CD4-positive, alpha-beta T cell treated with Interleukin-15 for 4 hours (primary cell): ENCODE measurements at regions not wholly inside any gene's neighbourhood (a gene's known extent, or its start where the extent isn't known, plus 50 kb on each side); places are given as distances from the start of the nearest gene placed in this dataset.
"Not testable (repeated sequence)": the region's sequence is repeated elsewhere in the genome, so short reads cannot be mapped to it uniquely, and the experiment has no call there.

Experiments
- DNase-seq: peaks from one replicate; pipeline ENCODE4 v3.0.0-alpha.2; 2020; ENCODE audit warnings: low spot score

DNA sequence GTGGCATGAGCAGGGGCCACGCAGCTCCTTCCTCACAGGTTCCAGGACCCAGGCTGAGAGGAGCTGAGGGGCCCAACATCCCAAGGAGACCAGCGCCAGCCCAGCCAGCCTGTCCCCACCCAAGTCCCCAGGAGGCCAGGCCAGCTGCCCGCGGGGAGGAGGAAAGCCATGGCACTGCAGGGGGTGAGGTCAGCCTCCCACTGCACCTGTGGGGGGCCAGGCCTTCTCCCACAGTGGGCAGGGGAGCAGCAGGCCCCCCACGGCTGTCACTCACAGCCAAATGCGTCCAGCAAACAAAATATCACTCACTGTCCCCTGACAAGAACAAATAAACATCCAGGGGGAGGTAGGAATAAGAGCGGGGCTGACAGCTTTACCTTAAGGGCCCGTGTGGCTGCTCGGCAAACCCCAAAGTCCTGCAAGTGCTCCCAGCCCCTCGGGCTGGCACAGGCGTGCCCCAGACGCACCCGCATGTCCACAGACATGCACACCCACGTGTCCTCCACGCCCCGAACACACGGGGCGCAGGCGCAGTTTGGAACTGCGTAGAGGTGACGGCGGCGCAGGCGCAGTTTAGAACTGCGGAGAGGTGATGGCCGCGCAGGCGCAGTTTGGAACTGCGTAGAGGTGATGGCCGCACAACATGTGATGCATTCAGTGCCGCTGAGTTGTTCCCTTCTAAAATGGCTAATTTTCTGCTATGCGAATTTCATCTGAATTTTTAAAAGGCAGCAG is 291.1 kb downstream of the FOXL1 start:
- DNase-seq, result no peak

DNA sequence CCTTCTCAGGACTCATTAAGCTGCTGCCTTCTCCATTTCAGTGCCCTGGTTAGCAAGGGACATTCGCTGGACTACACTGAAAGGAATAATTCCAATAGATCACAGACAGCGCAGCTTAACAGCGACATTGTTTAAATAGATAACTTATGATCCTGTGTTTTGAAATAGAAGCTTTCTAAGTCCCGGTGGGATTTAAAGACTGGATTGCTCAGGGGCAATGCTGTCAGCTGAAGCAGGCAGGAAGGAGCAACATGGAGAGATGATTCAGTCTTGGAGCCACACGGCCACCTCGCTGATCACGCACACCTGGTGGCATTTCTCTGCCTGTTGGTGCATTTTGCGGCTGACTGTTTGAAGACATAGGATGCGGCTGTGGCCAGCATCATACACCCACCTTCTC is 292.0 kb downstream of the FOXL1 start:
- no peak for DNase-seq

DNA sequence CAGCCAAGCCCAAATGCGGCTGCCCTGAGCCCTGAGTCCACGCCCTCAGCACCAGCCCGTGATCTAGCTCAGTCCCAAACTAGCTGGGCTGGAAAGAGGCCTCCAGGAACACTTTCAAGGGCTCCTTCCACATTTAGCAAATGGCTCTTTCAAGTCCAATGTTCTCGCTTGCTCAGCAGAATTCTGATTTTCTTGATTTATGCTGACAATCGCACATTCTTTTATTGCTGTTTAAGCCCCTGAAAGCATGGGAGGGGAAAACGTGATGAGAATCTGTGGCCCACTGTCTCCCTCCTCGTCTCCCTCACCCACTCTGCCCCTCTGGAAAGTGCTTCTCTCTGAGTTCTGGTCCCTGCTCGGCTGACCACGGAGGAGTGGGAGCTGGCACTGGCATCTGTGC is 293.8 kb downstream of the FOXL1 start:
- no peak for DNase-seq

DNA sequence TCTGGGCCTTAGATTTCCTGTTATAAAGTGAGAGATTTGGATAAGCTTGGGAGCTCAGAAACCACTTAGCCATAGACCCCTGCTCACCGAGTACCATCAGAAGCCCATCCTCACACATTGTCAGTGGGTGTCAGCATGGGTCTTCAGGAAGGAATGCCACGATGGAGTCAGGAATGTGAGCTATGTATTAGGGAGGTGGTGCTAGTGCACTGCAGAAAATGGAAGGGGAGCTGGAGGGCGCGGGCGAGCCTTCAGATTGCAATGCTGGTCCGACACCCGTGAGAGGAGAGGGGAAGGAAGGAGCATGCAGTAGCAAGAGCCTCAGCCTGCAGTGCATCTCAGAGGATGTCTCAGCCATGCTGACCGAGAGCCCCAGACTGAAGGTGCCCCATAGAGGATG is 294.5 kb downstream of the FOXL1 start:
- DNase-seq, result no peak

DNA sequence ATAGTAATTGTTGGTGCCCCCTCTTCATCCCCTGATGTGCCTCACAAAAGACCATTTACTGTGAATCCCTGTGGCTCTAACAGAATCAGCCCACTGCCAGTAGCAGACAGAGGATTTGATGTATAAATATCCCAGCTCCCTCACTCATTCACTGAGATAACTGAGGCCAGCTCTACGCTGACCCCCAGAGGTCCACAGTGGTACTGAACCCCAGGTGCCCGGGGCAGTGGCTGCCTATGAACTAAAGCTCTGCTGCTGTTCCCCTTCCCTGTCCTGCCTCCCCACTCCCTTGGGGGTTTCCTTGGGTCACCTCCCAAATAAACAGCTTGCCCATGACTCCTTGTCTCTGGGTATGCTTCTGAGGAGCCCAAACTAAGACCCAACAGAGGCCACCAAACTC is 295.8 kb downstream of the FOXL1 start:
- DNase-seq, result no peak

DNA sequence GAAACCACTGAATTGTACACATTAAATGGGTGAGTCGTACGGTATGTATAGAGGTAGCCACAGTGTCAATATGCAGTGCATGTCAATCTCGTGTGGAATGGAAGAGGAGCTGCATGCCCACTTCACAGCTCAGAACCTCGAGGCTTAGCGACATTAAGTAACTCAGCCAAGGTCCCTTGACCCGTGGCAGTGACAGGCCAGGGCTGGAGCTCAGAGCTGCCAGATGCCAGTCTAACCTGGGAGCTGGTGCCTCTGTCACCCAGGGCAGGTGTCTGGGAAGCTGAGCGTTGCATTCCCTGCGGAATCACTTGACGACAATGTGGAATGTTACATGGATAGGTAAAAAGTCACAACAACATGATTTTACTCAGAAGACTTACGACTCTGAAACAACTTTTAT is 298.1 kb downstream of the FOXL1 start:
- no peak for DNase-seq

DNA sequence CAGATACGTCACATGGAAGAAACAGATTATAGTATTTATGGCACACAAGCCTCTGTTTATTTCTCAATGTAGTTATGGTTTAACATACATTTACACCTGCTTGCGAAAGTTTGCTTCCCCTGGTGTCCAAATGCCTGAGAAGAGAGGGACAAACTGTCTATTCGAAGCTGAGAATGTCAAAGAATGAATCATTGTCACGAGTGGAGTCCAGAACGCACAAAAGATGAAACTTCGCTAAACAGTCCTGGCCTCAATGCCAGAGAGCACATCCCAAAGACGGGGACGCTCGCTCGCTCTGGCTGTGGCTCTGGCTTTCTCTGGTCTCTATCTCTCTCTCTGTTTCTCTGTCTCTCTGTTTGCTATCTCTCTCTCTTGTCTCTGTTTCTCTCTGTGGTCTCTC is 298.8 kb downstream of the FOXL1 start:
- DNase-seq, result no peak

DNA sequence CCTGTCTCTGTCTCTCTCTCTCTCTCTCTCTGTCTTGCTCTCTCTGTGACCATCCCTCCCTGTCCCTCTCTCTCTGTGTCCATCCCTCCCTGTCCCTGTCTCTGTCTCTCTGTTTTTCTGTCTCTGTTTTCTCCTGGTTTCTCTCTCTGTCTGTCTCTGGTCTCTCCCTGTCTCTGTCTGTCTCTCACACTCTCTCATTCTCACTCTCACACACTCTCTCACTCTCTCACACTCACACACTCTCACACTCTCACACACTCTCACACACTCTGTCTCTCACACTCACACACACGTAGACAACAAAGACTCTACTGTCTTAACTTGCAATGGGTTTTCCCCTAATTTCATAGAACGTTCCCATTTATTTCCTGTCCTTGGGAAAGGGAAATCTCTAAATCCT is 299.5 kb downstream of the FOXL1 start:
- no peak for DNase-seq

DNA sequence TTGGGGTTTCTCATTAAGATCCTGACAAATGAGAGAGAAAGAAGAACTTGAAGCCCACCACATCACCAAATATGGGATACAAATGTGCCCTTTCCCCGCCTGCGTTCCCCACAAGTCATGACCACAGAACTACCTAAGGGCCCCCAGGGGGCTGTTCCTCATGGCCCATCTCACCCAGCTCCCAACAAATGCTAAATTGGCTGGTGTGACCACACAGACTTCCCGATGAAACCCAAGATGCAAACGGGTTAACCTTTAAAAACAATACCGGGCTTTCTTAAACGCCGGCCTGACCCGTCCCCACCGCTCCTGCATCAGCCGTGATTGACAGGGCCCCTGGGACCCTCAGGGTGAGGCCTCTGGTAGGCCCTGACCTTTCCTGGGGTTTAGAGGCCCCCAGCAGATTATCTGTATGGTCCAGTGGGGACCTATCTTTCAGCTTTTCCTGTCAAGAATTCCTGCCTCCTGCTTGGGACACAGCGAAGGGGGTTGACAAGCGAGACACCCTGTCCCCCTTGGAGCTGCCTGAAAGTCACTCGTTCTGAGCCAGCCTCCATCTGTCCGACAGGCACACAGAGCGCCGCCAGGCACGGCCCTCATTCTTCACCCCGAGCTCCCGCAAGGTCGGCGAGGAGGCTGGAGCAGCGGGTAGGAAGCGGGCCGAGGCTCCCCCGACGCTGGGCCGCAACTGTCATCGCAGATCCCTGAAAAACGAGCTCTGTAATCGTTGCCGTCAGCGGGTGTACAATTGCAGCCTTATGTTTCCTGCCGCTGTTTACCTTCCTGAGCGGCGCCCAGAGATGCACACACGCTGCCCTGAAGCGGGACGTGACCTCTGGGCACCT is 300.1 kb downstream of the FOXL1 start:
- DNase-seq, result no peak

DNA sequence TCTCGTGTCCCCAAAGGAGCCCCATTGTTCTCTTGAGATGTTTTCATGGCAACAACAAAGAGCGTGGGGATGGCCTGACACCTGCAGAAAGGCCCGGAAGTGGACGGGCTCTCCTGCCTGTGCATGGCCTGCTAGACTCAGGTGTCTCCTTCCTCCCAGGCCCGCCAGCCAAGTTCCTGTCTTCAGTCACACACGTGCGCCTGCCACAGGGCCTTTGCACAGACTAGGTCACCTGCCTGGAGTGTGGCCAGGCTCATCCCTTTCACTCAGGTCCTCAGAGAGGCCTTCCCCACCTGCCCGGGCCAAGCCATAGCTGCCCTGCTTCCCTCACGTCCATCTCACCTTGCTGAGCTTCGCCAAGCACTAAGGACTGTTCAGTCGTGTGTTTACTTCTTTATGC is 300.9 kb downstream of the FOXL1 start:
- no peak for DNase-seq

DNA sequence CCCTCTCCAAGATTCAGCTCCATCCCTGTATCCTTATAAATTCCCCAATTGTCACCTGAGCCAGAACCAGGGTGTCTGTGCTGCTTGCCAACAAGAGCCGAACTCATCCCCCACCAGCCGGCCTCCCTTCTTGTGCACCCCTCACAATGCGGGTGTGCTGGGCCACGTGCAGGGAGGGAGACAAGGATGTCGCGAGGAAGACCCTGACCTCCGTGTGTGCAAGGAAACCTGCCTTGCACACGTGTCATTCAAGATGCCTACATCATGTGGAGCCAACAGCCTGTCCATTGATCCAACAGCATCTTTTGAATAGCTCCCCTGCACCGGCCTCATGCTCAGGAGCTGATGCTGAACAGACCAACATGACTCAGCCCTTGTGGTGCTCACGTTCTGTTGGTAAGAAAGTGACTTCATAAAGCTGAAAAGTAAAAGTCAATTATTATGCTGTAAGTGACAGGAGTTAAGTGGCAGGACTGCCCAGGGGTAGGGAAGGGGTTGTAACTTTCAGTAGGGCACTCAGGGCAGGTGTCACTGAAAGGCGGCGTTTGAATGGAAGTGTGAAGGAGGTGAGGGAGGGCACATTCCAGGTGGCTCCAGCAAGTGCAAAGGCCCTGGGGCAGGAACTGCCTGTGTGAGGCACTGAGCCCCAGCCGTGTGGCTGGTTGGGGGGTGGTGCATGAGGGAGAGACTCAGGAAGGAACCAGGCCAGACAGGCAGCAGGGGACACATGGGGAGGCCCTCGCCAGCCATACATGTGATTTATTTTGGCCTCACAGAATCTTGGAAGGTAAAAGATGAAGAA is 302.2 kb downstream of the FOXL1 start:
- no peak for DNase-seq

DNA sequence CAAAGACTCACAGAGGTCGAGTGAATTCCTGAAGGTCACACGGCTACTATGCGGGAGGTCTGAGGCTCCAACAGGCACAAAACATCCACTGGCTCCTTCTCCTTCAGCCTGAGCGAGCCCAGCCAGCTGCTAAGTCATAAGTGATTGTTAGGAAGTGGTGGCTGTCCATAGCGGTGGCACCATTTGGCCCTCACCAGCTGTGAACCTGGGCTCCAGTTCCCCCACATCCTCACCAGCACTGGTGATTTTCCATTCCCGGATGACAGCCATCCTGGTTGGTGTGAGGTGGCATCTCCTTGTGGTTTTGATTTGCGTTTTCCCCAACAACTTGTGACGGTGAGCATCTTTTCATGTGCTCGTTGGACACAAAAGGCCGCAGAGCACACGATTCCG is 302.8 kb downstream of the FOXL1 start:
- DNase-seq, result no peak

DNA sequence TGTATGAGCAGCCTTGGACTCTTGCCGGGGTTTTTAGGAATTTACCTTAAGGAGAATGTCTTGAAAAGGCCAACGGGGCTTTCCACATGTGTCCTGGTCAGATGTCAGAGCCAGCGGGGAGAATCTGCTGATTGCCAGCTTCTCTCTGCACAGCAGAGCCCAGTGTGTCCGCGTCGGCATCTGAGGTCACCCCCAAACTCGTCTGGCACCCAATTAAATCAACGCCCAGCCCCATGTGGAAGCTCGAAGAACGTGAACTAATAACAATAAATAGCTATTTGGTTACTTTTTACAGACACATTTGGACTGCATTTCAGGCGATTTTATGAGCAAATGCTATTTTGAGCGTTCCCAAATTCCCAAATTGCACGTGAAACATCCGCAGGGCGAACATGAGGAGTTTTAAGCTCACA is 303.5 kb downstream of the FOXL1 start:
- DNase-seq, result no peak

DNA sequence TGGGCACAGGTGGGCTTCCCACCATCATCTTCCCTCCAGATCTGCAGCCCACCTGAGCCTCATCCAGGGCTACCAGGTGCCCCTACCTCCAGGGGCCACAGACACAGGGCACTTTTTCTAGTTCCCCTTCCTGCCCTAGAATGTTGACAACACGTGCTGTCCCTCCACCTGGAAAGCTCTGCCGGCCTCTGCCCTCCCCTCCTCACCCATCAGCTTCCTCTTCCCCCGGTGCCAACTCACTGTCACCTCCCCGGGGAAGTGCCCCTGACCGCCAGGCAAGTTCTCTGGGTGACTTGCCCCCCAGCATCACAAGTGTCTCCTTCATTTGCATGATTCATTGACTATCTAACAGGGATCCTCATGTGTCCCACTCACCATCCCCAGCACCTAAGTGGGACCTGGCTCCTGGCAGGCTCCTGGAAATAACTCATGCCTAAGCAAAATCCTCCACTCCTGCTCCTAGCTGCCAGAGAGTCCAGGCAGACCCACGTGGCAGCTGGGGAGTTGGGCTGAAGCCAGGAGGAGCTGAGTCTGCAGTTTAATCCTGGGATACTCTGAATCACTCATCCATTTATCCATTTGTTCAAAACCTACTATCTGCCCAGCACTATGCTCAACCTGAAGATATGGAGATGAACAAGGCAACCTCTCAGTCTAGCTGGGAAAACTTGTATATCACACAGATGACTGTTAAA is 304.4 kb downstream of the FOXL1 start:
- no peak for DNase-seq

DNA sequence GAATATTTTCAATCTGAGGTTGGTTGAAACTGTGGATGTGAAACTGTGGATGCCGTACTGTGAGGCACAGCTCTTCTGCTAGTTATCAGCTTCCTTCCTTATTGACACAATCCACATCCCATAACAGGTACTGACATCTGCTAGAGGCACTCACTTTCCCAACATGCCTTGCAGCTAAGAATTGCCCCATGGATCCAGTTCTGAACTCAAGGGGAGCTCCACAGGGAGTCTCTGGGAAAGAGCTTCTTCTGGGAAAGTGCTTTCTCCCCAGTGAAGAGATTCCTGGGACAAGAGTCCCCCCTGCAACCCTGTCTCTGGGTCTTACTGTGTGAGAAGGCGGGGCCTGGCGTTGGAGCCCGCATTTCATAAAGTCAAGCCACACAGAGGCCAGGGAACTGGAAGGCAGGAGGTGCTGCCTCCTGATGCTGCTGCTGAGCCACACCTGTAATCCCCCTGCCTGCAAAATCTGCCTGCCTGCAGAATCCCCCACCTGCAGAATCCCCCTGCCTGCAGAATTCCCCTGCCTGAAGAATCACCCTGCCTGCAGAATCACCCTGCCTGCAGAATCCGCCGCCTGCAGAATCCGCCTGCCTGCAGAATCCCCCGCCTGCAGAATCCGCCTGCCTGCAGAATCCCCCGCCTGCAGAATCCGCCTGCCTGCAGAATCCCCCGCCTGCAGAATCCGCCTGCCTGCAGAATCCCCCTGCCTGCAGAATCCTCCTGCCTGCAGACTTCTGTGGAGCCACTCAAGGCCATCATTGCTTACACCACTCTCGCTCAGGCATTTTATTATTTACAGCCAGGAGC is 305.4 kb downstream of the FOXL1 start:
- no peak for DNase-seq

DNA sequence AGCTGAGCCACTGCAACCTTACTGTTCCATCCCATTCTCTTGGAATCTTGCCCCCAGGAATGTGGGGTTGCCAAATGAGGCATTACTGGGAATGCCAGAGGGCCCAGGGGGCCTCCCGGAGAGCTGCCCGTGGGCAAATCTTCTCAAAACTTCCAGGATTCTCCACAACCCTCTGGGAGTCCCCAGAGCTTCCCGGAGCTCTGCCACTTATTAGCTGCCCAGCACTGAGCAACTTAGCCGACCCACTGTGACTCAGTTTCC is 306.0 kb downstream of the FOXL1 start:
- no peak for DNase-seq

DNA sequence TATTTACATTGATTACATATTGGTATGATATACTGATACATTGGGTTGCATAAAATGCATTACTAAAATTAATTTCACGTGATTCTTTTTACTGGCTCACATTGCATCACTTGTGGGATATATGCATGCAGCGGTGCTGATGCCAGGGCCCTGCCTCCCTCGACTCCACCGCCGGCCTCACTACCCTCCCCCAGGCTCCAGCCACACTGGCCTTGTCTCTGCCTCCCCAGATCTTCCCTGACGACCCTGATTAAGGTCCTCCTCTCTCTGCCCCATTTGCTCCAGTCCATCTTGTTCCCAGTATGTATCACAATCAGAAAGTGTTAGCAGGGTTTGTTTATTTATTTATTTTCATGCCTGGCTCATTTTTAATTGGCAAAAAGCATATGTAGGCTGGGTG is 306.8 kb downstream of the FOXL1 start:
- DNase-seq, result no peak

DNA sequence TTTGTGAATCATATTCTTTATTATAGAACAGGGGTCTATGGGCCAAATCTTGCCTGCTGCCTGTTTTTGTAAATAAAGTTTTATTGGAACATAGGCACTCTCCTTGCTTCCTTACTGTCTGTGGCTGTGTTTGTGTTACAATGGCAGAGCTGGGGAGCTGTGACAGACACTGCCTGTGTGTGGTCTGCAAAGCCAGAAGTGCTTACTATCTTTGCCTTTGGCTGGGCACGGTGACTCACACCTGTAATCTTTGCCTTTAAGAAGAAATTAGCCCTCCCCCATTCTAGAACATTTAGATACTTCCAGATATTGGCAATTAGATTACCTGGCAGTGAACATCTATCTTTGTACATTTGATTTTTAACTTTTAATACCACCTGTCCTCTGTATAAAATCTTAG is 308.3 kb downstream of the FOXL1 start:
- DNase-seq, result no peak

DNA sequence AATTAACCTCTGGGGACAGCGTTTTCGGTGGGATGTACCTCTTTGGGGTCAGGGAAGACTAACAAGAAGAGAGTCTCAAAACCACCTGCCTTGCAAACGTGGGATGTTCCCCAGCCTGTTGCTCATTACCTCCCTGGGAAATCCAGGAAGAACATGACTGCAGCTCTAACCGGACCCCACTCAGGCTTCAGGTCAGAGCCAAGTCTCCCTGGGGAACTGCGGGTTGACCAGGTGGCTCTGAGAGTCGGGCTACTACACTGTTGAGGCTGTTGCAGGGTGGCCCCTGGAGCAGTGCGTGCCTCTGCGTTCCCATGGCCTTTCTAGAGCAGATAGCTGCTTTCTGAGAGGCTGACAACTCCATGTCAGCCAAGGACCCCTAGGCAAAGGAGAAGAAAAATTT is 309.1 kb downstream of the FOXL1 start:
- DNase-seq, result no peak

DNA sequence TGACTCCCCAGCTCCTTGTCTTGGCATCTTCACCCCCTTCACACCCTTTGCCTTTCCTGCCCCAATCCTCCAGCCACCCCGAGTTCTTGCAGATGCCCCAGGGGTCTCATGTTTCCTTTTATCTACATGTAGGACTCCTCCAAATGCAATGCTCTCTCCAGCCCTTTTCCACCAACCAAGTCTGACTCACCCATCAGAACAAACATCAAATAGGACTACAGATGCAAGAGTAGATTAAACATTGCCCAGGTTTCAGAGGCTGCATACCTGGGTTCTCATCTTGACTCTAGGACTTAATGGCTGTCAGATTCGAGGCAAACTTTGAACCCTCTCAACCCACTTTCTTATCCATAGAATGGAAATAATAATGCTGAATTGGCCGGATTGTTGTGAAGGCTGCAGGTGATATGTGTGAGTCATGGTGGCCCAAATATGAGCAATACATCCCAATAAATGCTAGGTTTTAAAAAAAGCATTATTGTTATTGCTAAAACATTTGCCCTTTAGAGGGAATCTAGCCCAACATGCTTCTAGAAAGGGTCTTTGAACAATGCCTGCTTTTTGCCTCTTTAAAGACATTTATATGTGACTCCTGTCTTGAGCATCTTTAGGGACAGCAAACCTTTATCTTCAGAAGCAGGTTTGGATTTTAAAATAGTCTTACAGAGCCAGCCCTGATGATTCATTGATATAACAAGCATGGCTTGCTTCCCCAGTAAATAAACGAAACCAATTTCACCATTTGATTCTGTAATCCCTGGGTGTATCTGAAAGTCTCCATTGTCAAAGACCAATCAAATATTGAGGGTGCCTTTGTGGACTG is 310.1 kb downstream of the FOXL1 start:
- DNase-seq, result no peak

DNA sequence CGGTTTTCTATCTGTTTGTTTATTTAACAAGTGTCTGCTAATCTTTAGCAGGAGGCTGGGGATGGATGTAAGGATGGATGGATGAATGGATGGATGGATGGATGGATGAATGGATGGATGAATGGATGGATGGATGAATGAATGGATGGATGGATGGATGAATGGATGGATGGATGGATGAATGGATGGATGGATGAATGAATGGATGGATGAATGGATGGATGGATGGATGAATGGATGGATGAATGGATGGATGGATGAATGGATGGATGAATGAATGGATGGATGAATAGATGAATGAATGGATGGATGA is 310.7 kb downstream of the FOXL1 start:
- DNase-seq, result not testable (repeated sequence)
